ENCODE measurements at regions not wholly inside any gene's neighbourhood (a gene's known extent, or its start where the extent isn't known, plus 50 kb on each side); places are given as distances from the start of the nearest gene placed in this dataset.

GRCh38 chrX:5278908-5279307 is 949.8 kb downstream of the NLGN4X start:
- no peak for FAIRE-seq

DNA sequence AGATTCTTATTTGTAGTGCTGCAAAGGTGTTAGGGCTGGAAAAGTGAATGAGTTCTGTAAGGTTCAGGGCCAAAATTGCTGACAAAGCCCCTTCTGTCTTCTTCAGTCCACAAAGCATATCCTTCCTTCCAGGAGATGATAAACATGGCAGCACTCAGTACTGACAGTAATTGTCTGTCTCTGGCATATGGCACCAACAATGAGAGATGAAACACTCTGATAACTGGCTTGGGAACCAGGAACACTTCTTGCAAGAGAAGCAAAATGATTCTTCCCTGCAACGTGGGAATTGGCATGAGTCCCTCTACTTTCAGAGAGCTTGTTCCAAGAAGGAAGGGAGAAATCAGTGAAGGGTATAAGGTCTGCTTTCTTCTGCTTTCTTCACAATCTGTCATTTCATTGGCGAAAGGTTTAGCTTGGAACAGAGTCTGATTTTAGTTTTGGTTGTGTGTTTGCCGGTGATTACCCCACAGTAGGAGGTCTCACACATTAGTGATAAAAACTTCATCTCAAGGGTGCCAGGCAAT is 963.3 kb downstream of the NLGN4X start:
- FAIRE-seq, result no peak

DNA sequence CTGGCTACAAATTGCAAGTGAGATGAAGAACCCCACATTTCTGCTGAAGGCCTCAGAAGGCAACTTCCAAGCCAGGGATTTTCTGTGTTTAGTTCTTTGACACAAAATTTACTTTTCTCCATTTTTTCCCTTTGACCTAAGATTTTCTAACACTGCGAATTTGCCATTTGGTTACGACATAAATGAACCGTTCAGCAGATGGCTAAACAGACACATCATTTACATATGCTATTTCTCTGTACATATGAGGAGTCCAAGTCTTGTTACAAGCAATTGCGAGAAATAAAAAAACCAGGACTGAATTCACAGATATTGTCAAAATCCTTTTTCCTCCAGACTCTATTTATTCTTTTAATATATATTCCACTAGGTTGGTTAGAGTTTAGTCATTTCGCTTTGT is 978.6 kb downstream of the NLGN4X start:
- FAIRE-seq, result no peak

GRCh38 chrX:5242091-5242790 is 986.4 kb downstream of the NLGN4X start:
- no peak for FAIRE-seq

GRCh38 chrX:5236749-5237148 is 991.9 kb downstream of the NLGN4X start:
- FAIRE-seq, result no peak

GRCh38 chrX:5236096-5236495 is 992.6 kb downstream of the NLGN4X start:
- FAIRE-seq, result no peak

DNA sequence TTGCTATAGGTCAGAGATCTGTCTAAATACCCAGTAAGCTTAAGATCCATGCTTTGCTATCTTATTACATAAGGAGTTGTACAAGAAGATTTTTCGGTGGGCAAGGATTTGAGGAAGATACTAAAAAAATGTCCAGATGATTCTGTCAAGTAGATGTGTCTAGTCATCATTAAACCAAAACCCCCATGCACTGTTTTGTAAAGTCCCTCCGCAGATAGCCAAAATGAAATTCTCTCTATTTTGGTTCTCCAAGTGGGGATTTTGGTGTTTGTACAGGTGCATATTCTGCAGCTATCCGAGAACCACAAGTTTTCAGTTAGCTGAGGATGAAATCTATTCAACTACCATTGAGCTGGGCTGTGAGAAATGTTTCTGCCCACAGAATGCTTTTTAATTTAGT is 994.8 kb downstream of the NLGN4X start:
- FAIRE-seq, result no peak

GRCh38 chrX:5220421-5220820 is 1008.2 kb downstream of the NLGN4X start:
- FAIRE-seq, result no peak

- no peak for FAIRE-seq
Measured at GRCh38 chrX:5194806-5195205, 1033.9 kb downstream of the NLGN4X start.

DNA sequence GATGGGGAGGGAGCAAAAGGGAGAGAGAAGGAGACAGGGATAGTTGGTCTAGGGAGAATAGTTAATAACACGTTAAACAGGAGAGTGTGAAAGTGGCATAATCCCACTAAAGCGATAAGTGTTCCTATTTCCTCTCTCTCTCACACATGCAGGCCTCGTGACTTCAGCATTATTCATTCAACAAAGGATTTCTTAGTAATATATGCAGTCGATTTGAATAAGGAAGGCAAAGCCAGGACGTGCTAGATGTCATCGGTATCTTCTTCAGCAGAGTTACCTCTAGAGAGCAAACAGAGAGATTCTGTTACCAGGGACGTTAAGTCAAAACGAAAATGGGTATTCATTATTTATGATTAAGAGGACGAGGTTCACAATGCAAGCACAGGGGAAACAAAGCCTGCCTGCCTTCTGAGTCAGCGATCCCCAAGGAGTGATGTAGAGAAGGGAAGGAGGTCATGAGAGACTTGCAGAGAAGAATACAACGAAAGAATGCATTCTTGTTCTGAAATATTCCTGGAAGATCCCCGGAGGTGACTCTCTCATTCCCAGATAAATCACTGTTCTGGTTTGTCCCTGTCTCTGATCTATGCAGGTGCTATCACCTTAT is 1048.4 kb downstream of the NLGN4X start:
- FAIRE-seq, result no peak

GRCh38 chrX:5176766-5177165 is 1051.9 kb downstream of the NLGN4X start:
- FAIRE-seq, result no peak

DNA sequence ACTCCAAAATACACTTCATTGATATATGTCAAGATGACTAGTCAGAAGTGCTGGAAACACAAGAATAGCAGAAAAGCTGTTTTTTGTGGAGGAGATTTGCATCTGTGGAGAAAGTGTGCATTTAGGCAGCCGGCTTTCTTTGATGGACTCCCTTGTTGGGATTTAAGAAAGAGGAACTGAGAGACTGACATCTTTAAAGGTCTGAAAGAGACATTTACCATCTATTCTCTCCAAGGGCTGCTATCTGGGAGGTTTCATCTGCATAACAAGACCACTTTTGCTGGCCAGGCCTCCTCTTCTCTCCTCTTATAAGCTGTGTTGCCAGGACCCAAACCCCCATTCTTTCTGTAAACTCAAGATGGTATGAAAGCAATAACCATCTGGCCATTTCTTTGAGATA is 1065.0 kb downstream of the NLGN4X start:
- FAIRE-seq, result no peak

DNA sequence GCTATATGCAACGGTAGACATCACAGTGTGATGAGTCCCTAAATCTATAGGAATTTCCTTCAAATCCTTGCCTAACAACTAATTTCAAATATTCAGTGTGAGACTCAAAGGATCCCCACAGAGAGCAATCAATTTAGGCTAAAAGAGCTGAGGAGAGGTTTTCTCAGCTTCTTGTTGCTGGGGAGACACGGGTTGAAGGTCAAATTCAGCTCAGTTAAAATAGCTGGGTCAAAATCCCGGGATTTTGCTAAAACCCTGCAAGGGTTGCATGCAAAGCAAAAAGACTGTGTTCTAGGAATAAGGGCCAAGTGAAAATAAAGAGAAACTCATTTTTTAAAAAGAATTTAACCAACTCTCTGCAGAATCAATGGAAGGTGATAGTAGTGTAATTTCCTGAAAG is 1073.4 kb downstream of the NLGN4X start:
- no peak for FAIRE-seq

DNA sequence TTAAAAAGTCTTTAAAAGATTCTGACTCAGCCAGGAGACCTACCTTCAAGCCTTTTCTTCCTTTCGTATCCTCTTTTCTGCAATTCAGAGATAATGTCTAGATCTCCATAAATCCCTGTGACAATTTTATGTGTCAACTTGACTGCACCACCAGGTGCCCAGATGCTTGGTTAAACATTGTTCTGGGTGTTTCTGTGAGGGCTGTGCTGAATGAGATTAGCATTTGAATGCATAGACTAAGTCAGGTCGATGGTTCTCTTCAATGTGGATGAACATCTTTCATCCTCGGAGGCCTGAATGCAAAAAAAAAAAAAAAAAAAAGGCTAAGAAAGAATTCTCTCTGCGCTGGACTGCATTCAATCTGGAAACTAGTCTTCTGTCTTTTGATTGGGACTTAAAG is 1082.7 kb downstream of the NLGN4X start:
- no peak for FAIRE-seq

DNA sequence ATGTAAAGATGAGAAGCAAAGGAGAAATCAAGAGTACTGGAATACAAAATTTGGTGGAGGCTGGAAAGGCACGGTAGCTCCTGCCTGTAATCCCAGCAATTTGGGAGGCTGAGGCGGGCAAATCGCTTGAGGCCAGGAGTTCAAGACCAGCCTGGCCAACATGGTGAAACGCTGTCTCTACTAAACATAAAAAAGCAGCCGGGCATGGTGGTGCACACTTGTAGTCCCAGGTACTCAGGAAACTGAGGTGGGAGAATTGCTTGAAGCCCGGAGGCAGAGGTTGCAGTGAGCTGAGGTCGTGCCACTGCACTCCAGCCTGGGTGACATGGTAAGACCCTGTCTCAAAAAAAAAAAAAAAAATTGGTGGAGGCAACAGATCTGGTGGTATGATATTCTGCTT is 1086.0 kb downstream of the NLGN4X start:
- FAIRE-seq, result no peak

DNA sequence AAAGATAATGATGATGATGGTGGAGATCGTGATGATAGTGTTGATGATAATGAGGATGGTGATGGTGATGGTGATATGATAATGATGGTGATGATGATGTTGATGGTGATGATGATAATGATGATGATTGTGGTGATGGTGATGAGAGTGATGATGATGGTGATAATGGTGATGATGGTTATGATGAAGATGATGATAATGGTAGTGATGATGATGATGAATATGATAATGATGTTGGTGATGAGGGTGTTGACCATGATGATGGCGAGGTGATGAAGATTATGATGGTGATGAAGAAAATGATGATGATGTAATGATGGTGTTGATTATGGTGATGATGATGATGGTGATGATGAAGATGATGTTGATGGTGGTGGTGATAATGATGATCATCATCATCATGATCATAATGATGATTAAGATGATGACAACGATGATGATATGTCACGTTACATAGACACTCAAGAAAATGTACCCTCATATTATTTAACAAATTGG is 1106.4 kb downstream of the NLGN4X start:
- FAIRE-seq, result no peak

- no peak for FAIRE-seq
Measured at GRCh38 chrX:5117816-5118215, 1110.9 kb downstream of the NLGN4X start.

DNA sequence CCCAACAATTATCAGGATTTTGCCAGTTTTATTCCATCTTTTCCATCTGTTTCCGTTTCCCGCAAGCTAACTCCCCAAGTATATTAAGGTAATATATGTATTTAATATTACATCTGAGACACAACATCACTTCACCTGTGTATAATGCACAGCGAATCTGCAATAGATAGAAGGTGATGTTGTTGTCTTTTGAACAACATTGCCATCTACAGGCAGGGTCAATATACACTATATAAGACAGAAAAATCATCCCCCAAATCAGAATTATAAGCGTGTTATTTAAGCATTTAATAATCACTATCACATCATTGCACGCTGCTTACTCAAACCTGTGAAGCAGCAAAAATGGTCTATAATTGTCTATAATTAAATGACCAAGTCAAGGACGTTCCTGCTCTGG is 1115.5 kb downstream of the NLGN4X start:
- no peak for FAIRE-seq

- FAIRE-seq, result no peak
Measured at GRCh38 chrX:5100004-5100403, 1128.7 kb downstream of the NLGN4X start.

DNA sequence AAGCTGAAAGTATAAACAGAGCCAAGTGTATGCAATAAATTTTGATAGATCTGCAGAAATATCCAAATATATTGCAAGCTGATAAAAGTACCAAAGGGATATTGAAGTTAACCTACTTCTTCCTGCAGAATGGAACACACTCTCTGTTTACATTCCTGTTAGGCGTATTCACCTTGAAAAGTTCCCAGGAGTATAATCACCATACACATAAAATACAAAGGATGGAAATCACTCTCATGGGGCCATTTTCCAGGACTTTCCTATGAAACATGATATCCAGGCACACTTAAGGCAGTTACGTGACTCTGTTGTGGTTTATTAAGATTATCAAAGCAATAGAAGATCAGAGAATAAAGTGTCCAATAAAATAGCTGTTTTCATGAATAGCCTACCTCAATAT is 1142.3 kb downstream of the NLGN4X start:
- FAIRE-seq, result no peak

DNA sequence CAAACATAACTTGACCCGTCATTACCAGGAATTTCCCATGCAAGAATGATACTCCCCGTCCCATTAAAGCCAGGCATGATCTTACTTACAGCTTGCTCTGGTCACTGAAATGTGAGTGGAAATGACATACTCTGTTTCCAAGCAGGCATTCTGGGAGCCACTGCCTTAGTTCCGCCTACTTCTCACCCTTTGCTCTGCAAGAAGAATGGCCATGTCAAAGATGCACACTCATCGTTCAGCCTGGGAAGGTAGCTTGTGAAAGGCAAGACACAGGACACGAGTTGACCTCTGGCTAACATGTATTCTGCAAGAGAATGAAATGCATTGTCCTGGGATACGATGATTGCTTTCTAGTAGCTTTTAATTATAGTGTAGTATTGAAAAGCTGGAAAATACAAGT is 1144.4 kb downstream of the NLGN4X start:
- no peak for FAIRE-seq

GRCh38 chrX:5082705-5083104 is 1146.0 kb downstream of the NLGN4X start:
- no peak for FAIRE-seq

DNA sequence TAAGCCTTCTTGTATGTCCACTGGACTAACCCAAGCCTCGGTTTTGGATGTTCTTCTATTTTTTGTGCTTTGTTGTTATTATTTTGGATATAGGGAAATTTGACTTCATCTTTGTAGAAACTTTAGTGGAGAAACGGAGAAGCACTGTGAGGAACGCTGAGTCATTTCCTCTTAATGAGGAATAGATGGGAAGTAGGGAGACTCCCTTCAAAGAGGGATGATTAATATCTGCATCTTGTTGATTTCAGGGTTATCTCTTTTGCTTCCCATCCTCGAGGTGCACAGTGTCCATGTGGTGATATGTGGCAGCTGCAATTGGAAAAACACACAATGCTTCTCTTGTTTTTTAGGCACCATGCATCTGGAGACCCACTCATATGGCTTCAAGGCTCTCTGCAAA is 1147.9 kb downstream of the NLGN4X start:
- FAIRE-seq, result no peak

DNA sequence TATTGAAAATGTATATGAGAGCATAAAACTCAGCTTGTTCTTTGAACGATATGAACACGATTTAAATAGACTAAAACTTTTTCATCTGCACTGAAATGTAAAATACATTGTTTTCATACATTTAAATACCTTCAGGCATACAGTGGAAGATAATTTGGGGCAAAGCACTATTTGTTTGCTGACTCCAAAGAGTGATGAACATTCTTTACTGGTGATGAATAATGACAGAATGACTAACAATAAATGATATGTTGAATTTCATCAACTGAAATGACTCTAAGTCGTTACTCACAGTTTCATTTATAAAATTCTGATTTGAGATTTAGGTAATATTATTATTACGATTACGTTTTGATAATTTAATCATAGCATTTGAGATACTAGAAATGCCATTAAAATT is 1160.1 kb downstream of the NLGN4X start:
- no peak for FAIRE-seq

DNA sequence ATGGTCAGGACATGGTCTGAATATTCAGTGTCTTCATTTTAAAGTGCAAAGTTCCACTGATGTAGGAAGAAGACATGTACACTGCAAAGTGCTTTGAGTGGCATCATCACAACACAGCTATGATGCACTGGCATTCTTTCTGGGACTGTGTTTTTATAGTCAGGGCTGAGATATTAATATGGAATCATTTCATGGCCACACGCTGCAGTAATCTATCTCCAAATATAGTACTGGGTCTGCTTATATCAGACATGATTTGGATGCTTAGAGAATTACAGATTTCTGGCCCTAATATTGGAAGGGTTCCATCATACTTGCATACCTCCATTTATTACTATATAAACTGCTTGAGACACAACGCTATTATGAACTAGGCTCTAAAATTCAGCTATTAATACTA is 1170.9 kb downstream of the NLGN4X start:
- no peak for FAIRE-seq
